Thyroid gland (tissue), 4 donors: ENCODE measurements at regions not wholly inside any gene's neighbourhood (a gene's known extent, or its start where the extent isn't known, plus 50 kb on each side); places are given as distances from the start of the nearest gene placed in this dataset.

Source experiments
- DNase-seq, 2 donors: peaks; one replicate each; pipeline ENCODE4 v3.0.0-alpha.2; 2019
- H3K27ac ChIP-seq, 3 donors: fragments of 200-600 bp; sonication (generic); 1 replicate in 2 of 3; 2 replicates in 1 of 3; pipeline ENCODE4 v1.5.1; 2016 to 2019; ENCODE audit warnings: mild to moderate bottlenecking in 1 of 3, moderate library complexity in 1 of 3
- H3K27me3 ChIP-seq: fragments of 200-600 bp; sonication (generic); one replicate; pipeline ENCODE4 v1.5.1; 2019
- H3K36me3 ChIP-seq, 2 donors: fragments of 200-600 bp; sonication (generic); one replicate each; pipeline ENCODE4 v1.5.1; 2016 to 2019
- H3K4me1 ChIP-seq, 2 donors: fragments of 200-600 bp; sonication (generic); one replicate each; pipeline ENCODE4 v1.5.1; 2017 to 2019
- H3K4me3 ChIP-seq, 3 donors: fragments of 200-600 bp; sonication (generic); replicated peaks in 1 of 3; 1 replicate in 2 of 3; 2 replicates in 1 of 3; pipeline ENCODE4 v1.5.1; 2016; ENCODE audit warnings: mild to moderate bottlenecking in 1 of 3
- H3K9me3 ChIP-seq: fragments of 200-600 bp; sonication (generic); one replicate; pipeline ENCODE4 v1.5.1; 2017
- CTCF ChIP-seq, 6 experiments: fragments of 200-600 bp in 3 of 6; fragments of 450-650 bp in 3 of 6; sonication (generic) in 3 of 6; IDR thresholded peaks; one replicate each; pipeline ENCODE4 v1.5.1; 2016 to 2019; ENCODE audit warnings: antibody characterized with exemption in 6 of 6, mild to moderate bottlenecking in 2 of 6, inconsistent platforms in 1 of 6, moderate library complexity in 1 of 6
- POLR2A ChIP-seq, 2 donors: fragments of 450-650 bp; IDR thresholded peaks; one replicate each; pipeline ENCODE4 v1.6.1; 2017; ENCODE audit warnings: antibody characterized with exemption in 2 of 2, mild to moderate bottlenecking in 2 of 2, moderate library complexity in 1 of 2
- WGBS, 2 donors: methylation state at CpG; one replicate each; pipeline ENCODE4 v1.1.5; 2017; 5-methylcytosine and 5-hydroxymethylcytosine counted together
- intact Hi-C: fragments of 100-400 bp; cut with DNase I; formaldehyde crosslinking; loops from one replicate; pipeline ENCODE4 v1.15.1; 2023

GRCh38 chr2:176812246-176812775, 400.3 kb upstream of the HNRNPA3 start:
- H3K4me1 ChIP-seq, result peaks cover 8 to 10% of the 10 kb centered on the region in 2 donors
- no peak overlapping the region for H3K27ac ChIP-seq
- H3K9me3 ChIP-seq, result no peaks in the 10 kb centered on the region
- no peak for TF ChIP-seq CTCF (IDR thresholded peaks at IDR 0.05)
- no peak for TF ChIP-seq POLR2A (IDR thresholded peaks at IDR 0.05)
- H3K4me3 ChIP-seq, result no peak overlapping the region
- no peaks in the 10 kb centered on the region for H3K27me3 ChIP-seq
- H3K36me3 ChIP-seq, result no peaks in the 10 kb centered on the region
- no peak for DNase-seq
- intact Hi-C loops, result loop anchor here (10.0 kb wide), 2 partner anchors 168 to 332 kb away; no protein-coding TSS in a partner anchor
- WGBS, 2 donors, result 65 to 72% methylated on average over 5 of the region's 5 CpGs

- Histone ChIP-seq H3K4me3 (no peak overlapping the region), H3K36me3 (no peaks in the 10 kb centered on the region), H3K27ac (no peak overlapping the region), H3K9me3 (no peaks in the 10 kb centered on the region), H3K4me1 (peaks cover 8 to 10% of the 10 kb centered on the region in 2 donors), H3K27me3 (no peaks in the 10 kb centered on the region)
- 89 to 95% methylated on average over 4 of the region's 4 CpGs for WGBS, 2 donors
- TF ChIP-seq CTCF (IDR thresholded peaks at IDR 0.05), result no peak
- no peak for TF ChIP-seq POLR2A (IDR thresholded peaks at IDR 0.05)
- intact Hi-C loops, result loop anchor here (10.0 kb wide), 2 partner anchors 168 to 332 kb away; no protein-coding TSS in a partner anchor
- DNase-seq, result no peak
Observed at GRCh38 chr2:176813156-176813555, 399.4 kb upstream of the HNRNPA3 start.

- Histone ChIP-seq H3K4me3 (no peak overlapping the region), H3K27ac (peak overlapping the region in 1 of 3 donors; percentile 55), H3K9me3 (no peaks in the 10 kb centered on the region), H3K27me3 (no peaks in the 10 kb centered on the region), H3K4me1 (peaks cover 8 to 10% of the 10 kb centered on the region in 2 donors), H3K36me3 (no peaks in the 10 kb centered on the region)
- no peak for DNase-seq
- intact Hi-C loops, result loop anchor here (10.0 kb wide), 2 partner anchors 169 to 331 kb away; no protein-coding TSS in a partner anchor
- no peak for TF ChIP-seq POLR2A (IDR thresholded peaks at IDR 0.05)
- TF ChIP-seq CTCF (IDR thresholded peaks at IDR 0.05), result no peak
- 35 to 53% methylated on average over 2 of the region's 2 CpGs for WGBS, 2 donors
Observed at GRCh38 chr2:176813621-176814049, 399.0 kb upstream of the HNRNPA3 start.

DNA sequence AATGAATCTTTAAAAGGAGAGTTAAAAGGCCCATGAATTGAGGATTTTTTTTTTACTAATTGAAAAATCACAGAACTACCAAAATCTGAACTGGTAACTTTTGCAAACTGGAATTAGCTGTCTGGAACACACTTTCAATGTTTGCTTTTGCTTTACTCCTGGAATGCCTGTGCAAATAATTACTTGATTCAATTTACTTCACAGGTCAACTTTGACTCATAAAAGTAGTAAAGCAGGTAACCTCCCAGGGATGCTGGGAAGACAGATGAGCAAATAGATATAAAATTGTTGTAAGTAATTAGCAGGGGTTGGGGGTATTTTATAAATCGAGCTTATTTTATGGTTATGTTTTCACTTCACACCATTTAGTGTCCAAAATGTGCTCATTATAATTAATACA, 398.3 kb upstream of the HNRNPA3 start:
- TF ChIP-seq CTCF (IDR thresholded peaks at IDR 0.05) (no peak), POLR2A (IDR thresholded peaks at IDR 0.05) (no peak)
- no peaks in the 10 kb centered on the region for H3K36me3 ChIP-seq
- intact Hi-C loops, result loop anchor here (10.0 kb wide), 2 partner anchors 169 to 331 kb away; no protein-coding TSS in a partner anchor
- 7 to 10% methylated on average over 1 of the region's 1 CpG for WGBS, 2 donors
- DNase-seq, result no peak
- peak overlapping the region in 1 of 3 donors; percentile 55 for H3K27ac ChIP-seq
- no peak overlapping the region for H3K4me3 ChIP-seq
- H3K9me3 ChIP-seq, result no peaks in the 10 kb centered on the region
- H3K4me1 ChIP-seq, result peaks cover 8 to 10% of the 10 kb centered on the region in 2 donors
- H3K27me3 ChIP-seq, result no peaks in the 10 kb centered on the region

DNA sequence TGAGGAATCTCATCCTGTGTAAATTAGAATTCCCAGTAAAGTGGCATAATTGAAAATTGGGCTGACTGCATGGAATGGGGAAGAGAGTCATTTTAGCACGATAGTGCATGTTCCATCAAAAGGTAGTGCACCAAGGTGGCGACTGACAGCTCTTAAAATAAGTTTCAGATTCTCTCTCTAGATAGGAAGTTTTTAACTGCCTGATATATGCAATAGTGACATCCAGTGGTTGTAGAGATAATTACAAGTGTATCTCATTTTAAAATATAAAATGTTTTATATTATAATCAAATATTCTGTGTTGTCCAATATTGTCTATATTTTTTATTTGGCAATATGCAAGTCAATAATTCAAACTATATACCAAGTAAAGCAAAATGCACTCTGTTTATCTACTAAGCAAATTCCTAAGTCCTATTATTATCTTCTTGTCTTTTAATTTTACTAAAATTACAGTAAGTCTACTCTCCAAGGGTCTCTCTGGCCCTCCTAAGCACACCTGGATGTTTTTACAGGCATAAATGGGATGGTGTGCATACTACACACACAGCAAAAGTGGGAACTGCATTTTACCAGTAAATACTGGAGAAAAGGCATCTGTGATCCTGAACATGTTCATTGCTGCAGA, 397.7 kb upstream of the HNRNPA3 start:
- TF ChIP-seq POLR2A (IDR thresholded peaks at IDR 0.05), result no peak
- peak in 5 of 6 experiments; percentile 21 to 75 (median 61) for TF ChIP-seq CTCF (IDR thresholded peaks at IDR 0.05)
- 3 to 6% methylated on average over 2 of the region's 2 CpGs for WGBS, 2 donors
- H3K36me3 ChIP-seq, result no peaks in the 10 kb centered on the region
- intact Hi-C loops, result loop anchor here (10.0 kb wide), 2 partner anchors 170 to 330 kb away; no protein-coding TSS in a partner anchor
- DNase-seq, result peak in 1 of 2 donors; percentile 5
- H3K4me1 ChIP-seq, result peaks cover 8 to 10% of the 10 kb centered on the region in 2 donors
- H3K4me3 ChIP-seq, result no peak overlapping the region
- H3K9me3 ChIP-seq, result no peaks in the 10 kb centered on the region
- peak overlapping the region in 1 of 3 donors; percentile 55 for H3K27ac ChIP-seq
- no peaks in the 10 kb centered on the region for H3K27me3 ChIP-seq
